HG02885 (cell line): ENCODE measurements at regions not wholly inside any gene's neighbourhood (a gene's known extent, or its start where the extent isn't known, plus 50 kb on each side); places are given as distances from the start of the nearest gene placed in this dataset.
"Not testable (repeated sequence)": the region's sequence is repeated elsewhere in the genome, so short reads cannot be mapped to it uniquely, and the experiment has no call there.

Experiments
- ATAC-seq: cut with Tn5 transposase; IDR thresholded peaks from one replicate; pipeline ENCODE4 v1.9.1; 2021; ENCODE audit warnings: mild to moderate bottlenecking; ENCODE audit not compliant: unreplicated experiment, poor library complexity

- no peak for ATAC-seq
Observed at GRCh38 chr18:41899535-41899934, 55.5 kb upstream of the PIK3C3 start.

DNA sequence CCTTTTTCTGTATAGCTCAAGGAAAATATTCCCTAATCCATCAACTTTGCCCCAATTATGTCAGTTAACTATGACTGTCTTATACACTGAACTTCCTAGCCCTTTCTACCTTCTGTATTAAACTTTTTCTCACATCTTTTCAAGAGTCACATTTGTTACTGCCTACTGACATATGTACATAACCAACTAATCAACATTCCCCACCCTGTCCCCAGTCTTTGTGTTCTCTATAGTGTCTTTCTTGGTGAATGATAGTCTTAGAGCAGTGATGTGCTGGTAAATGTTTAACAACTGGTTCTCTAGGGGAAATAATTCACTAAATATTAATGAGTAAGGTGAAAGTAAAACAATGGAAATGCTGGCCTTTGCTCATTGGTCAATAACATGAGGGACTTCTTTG, 61.6 kb upstream of the PIK3C3 start:
- no peak for ATAC-seq

- ATAC-seq, result no peak
Observed at GRCh38 chr18:41887100-41887499, 67.9 kb upstream of the PIK3C3 start.

DNA sequence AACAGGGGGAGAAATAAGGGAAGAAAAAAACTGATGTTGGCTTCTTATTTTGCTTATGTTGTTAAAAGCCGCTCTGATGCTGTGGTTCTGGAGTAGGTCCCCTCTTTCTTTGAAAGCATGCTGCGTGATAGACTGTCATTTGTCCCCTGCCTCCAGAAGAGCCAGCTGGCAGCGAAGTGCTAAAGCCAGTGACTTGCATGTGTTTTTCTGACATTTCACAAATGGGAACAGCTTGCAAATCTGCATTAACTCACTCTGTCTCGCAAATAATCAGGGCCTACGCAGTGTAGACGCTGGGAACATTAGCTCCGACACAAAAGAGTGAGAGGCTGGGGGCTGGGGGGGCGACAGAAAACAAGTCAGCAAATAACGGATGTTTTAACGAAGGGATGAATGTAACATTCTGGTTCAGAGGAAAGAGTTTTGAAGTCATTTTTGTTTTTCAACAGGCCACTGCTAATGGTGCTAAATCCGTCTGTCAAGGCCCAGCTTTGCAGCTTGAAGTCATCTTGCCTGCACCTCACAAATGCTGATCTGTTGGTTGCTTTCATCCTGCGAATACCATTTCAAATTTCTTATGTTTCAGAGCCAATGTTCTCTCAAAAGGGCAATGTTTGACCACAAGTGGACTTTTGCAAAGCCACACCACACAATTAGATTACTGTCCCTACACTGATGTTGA, 68.8 kb upstream of the PIK3C3 start:
- no peak for ATAC-seq

- ATAC-seq, result no peak
Observed at GRCh38 chr18:41881285-41881684, 73.7 kb upstream of the PIK3C3 start.

- ATAC-seq, result no peak
Observed at GRCh38 chr18:41879256-41879655, 75.8 kb upstream of the PIK3C3 start.

- ATAC-seq, result no peak
Observed at GRCh38 chr18:41875094-41875780, 79.8 kb upstream of the PIK3C3 start.

DNA sequence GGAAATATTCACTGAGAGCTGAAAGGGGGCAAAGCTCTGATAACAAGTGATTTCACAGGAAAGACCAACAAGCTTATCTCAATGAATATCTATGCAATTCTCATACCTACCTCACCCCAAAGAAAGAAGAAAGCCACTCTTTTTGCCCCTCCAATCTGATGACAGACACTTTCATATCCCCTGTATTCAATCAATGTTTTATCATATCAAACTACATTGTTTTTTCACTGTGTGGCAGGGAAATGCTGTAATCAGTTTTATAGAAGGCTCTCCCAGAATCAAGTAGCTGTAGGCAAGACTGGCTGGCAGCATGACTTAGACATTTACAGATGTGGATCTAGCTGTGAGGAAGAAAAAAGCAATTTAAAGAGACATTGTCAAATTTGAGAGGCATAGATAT, 81.3 kb upstream of the PIK3C3 start:
- ATAC-seq, result no peak

DNA sequence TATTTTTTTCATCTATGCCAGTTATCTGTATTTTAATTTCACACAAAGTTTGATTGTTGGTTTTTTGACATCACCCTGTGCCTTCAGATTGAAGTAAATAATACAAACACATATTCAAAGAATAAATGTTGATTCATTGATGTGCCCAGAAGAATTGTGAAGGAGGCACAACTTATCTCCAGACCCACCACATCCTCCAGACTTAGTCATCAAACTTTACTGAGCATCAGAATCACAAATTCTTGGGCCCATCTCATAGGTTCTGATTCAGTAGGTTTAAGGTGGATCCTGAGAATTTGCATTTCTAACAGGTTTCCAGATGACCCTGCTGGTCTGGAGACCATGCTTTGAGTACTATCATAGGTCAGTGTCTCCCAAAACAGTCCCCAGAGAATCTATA, 82.8 kb upstream of the PIK3C3 start:
- no peak for ATAC-seq

GRCh38 chr18:41871229-41872000, 83.6 kb upstream of the PIK3C3 start:
- no peak for ATAC-seq

GRCh38 chr18:41870817-41871216, 84.2 kb upstream of the PIK3C3 start:
- ATAC-seq, result no peak

GRCh38 chr18:41870191-41870590, 84.8 kb upstream of the PIK3C3 start:
- ATAC-seq, result no peak

GRCh38 chr18:41865796-41866195, 89.2 kb upstream of the PIK3C3 start:
- ATAC-seq, result not testable (repeated sequence)

DNA sequence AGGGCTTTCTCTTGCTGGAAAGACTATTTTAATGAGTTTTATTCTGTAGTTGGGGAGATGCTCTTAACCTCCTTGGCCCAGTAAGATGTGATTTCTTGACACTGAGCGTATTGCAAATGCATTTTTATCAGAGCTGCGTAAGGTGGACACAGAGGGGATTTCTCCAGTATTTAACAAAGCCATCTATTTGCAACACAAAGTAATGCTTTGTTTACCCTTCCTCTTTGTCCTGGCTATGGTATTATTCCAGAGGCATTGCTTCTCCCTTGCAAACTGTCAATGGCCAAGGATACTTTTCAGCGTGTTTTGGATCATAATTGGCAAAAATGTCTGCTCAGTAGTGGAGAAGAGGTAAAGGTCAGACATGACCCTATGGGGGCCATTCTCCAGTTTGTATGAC, 90.8 kb upstream of the PIK3C3 start:
- ATAC-seq, result no peak

DNA sequence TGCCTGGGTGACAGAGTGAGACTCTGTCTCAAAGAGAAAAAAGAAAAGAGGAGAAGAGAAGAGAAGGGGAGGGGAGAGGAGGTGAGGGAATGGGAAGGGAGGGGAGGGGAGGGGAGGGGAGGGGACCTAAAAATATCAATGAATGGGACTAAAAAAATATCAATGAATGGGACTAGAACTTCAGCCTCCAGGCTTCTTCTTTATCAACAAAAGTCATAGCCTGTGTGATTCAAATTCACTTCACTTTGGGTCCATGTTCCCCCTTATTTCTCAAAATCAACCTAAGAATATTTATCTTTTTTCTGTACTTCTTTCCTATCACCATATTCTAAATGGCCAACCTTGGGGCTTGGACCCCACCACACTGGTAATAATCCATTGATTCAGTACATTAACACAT, 92.1 kb upstream of the PIK3C3 start:
- ATAC-seq, result no peak

DNA sequence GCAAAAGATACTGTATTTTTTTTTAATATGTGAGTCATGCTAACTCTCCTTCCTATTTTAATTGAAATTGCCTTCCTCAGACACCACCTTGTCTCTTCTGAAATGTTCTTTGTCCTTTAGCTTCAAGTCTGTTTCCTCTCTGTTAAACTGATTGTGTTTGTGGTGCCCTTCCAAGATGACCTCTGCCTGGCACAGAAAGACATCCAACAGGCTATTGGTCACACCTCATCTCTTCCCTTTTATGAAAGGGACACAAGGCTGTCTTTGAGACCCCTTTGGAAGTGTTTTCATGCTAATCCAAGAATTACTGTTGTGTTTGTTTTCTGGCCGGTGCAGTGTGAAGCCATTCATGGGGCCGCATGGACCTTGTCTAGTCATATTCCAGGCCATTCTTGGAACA, 94.0 kb upstream of the PIK3C3 start:
- ATAC-seq, result no peak

DNA sequence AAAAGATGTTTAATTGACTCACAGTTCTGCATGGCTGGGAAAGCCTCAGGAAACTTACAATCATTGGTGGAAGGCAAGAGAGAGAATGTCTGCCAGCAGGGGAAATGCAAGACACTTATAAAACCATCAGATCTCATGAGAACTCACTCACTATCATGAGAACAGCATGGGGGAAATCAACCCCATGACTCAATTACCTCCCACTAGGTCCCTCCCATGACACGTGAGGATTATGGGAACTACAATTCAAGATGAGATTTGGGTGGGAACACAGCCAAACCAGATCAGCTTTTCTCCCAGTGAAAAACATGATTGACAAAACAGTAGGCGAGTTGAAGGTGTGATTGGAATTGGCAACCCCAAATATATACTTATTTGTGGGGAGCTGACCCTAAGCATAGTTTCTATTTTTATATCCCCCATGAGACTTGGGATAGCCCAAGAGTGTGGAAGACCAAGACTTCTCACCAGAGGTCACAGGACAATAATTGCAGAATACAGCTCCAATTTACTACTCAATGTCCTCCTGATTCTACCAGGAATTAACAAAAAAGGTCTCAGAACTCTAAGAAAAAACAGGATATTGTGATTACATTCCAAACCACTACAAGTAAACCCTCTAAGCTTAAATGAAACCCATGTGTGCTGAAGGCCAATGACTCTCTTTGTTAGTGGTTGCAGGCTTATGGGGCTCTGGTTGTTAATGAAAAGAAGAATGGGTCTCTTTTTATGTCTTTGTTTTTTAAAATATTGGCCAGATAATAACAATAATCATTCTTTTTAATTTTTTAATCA, 96.1 kb upstream of the PIK3C3 start:
- ATAC-seq, result no peak

GRCh38 chr18:41853280-41853679, 101.8 kb upstream of the PIK3C3 start:
- ATAC-seq, result no peak

- ATAC-seq, result no peak
Observed at GRCh38 chr18:41850781-41851180, 104.3 kb upstream of the PIK3C3 start.

GRCh38 chr18:41849632-41850031, 105.4 kb upstream of the PIK3C3 start:
- no peak for ATAC-seq

DNA sequence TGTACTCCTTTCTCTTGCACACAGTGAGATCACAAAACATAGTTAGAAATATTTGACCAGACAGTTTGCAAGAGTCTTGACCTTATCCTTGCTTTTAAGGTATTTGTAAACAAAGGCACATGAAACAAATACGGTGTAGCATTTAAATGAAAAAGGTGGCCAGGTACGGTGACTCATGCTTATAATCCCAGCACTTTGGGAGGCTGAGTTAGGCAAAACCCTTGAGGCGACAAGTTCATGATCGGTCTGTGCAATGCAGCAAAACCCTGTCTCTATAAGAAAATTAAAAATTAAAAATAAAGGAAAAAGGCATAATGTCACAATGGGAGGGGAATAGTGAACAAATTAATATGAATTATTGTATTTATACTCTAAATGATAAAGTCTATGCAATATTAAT, 109.5 kb upstream of the PIK3C3 start:
- no peak for ATAC-seq
